ENCODE measurements at regions not wholly inside any gene's neighbourhood (a gene's known extent, or its start where the extent isn't known, plus 50 kb on each side); places are given as distances from the start of the nearest gene placed in this dataset.

- H3K27ac Mint-ChIP-seq: no peak overlapping the region
- H3K27me3 Mint-ChIP-seq (ENCODE audit: low read depth): no peaks in the 10 kb centered on the region
- no peaks in the 10 kb centered on the region for H3K9me3 Mint-ChIP-seq
- H3K4me1 Mint-ChIP-seq (ENCODE audit: low read depth): no peaks in the 10 kb centered on the region
- H3K4me3 Mint-ChIP-seq: no peak overlapping the region
- H3K36me3 Mint-ChIP-seq (ENCODE audit: low read depth): no peaks in the 10 kb centered on the region
These were observed 212.6 kb upstream of the ADGRL2 start for GRCh38 chr1:81588149-81588548.

DNA sequence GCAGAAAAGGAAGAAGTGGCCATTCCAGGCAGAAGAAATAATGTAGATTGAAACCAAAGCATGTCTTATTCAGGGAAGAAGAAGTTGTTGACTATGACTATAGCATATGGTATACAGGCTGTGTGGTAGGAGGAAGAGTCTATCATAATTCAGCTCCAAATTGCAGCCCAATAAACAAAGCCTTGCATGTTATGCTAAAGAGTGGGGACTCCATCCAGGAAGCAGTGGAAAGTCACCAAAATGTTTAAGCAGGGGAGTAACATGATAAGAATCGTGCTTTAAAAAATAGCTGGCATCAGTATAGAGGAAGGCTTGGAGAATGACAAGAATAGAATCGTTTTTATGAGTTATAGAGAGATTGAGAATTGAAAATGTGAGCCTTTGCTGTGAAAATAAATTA, 213.3 kb upstream of the ADGRL2 start:
- Mint-ChIP-seq H3K4me1 (ENCODE audit: low read depth) (no peaks in the 10 kb centered on the region), H3K27ac (no peak overlapping the region), H3K4me3 (no peak overlapping the region), H3K9me3 (no peaks in the 10 kb centered on the region), H3K27me3 (ENCODE audit: low read depth) (no peaks in the 10 kb centered on the region), H3K36me3 (ENCODE audit: low read depth) (no peaks in the 10 kb centered on the region)

- H3K36me3 Mint-ChIP-seq (ENCODE audit: low read depth): no peaks in the 10 kb centered on the region
- H3K4me1 Mint-ChIP-seq (ENCODE audit: low read depth): no peaks in the 10 kb centered on the region
- no peaks in the 10 kb centered on the region for H3K27me3 Mint-ChIP-seq (ENCODE audit: low read depth)
- H3K4me3 Mint-ChIP-seq: no peak overlapping the region
- no peaks in the 10 kb centered on the region for H3K9me3 Mint-ChIP-seq
- H3K27ac Mint-ChIP-seq: no peak overlapping the region
These were observed 215.4 kb upstream of the ADGRL2 start for GRCh38 chr1:81585371-81585770.

DNA sequence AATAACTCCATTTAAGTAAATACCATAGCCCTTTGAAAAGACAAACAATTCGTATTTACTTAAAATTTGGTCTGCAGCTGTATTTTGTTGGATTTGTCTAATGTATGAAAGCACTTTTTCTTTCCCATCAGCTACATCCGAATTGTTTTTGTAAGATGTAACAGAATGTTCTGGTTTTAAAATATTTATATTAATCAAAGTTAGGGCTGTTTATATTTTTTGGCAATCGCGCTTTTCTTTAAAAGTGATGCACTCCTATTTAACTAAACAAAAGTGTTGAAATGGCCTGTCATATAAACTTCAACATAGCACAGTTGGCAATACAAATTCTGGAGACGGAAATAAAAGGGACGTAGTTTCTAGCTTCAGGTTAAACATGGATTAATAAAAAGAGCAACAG, 216.3 kb upstream of the ADGRL2 start:
- Mint-ChIP-seq H3K4me3 (no peak overlapping the region), H3K36me3 (ENCODE audit: low read depth) (no peaks in the 10 kb centered on the region), H3K27me3 (ENCODE audit: low read depth) (no peaks in the 10 kb centered on the region), H3K9me3 (no peaks in the 10 kb centered on the region), H3K4me1 (ENCODE audit: low read depth) (no peaks in the 10 kb centered on the region), H3K27ac (no peak overlapping the region)

- no peak overlapping the region for H3K4me3 Mint-ChIP-seq
- no peaks in the 10 kb centered on the region for H3K36me3 Mint-ChIP-seq (ENCODE audit: low read depth)
- H3K9me3 Mint-ChIP-seq: no peaks in the 10 kb centered on the region
- H3K4me1 Mint-ChIP-seq (ENCODE audit: low read depth): no peaks in the 10 kb centered on the region
- no peak overlapping the region for H3K27ac Mint-ChIP-seq
- no peaks in the 10 kb centered on the region for H3K27me3 Mint-ChIP-seq (ENCODE audit: low read depth)
These were observed 216.9 kb upstream of the ADGRL2 start for GRCh38 chr1:81583878-81584277.

- no peaks in the 10 kb centered on the region for H3K36me3 Mint-ChIP-seq (ENCODE audit: low read depth)
- no peaks in the 10 kb centered on the region for H3K4me1 Mint-ChIP-seq (ENCODE audit: low read depth)
- H3K27ac Mint-ChIP-seq: no peak overlapping the region
- no peaks in the 10 kb centered on the region for H3K9me3 Mint-ChIP-seq
- no peak overlapping the region for H3K4me3 Mint-ChIP-seq
- no peaks in the 10 kb centered on the region for H3K27me3 Mint-ChIP-seq (ENCODE audit: low read depth)
These were observed 218.2 kb upstream of the ADGRL2 start for GRCh38 chr1:81582467-81582986.

DNA sequence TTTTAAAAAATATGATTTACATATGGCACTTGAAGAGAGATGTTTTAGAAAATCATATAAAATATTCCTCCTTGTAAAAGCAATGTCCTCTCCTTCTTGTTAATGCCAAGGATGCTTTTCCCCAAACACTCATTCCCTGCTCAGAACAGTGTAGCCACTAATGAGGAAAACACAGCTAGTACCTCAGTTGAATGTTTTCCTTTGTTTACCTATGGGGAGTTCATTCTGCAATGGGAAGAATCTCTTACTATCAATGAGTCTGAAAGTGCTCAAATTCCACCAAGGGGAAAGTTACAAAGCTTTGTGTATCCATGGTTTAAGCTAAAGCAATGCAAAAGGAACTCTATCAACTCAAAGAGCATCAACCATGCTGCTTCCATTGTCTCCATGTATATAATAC, 221.9 kb upstream of the ADGRL2 start:
- Mint-ChIP-seq H3K4me3 (no peak overlapping the region), H3K27ac (no peak overlapping the region), H3K4me1 (ENCODE audit: low read depth) (no peaks in the 10 kb centered on the region), H3K27me3 (ENCODE audit: low read depth) (no peaks in the 10 kb centered on the region), H3K9me3 (no peaks in the 10 kb centered on the region), H3K36me3 (ENCODE audit: low read depth) (no peaks in the 10 kb centered on the region)

- Mint-ChIP-seq H3K9me3 (no peaks in the 10 kb centered on the region), H3K27ac (no peak overlapping the region), H3K4me1 (ENCODE audit: low read depth) (no peaks in the 10 kb centered on the region), H3K36me3 (ENCODE audit: low read depth) (no peaks in the 10 kb centered on the region), H3K4me3 (no peak overlapping the region), H3K27me3 (ENCODE audit: low read depth) (no peaks in the 10 kb centered on the region)
These were observed 223.6 kb upstream of the ADGRL2 start for GRCh38 chr1:81577004-81577697.

DNA sequence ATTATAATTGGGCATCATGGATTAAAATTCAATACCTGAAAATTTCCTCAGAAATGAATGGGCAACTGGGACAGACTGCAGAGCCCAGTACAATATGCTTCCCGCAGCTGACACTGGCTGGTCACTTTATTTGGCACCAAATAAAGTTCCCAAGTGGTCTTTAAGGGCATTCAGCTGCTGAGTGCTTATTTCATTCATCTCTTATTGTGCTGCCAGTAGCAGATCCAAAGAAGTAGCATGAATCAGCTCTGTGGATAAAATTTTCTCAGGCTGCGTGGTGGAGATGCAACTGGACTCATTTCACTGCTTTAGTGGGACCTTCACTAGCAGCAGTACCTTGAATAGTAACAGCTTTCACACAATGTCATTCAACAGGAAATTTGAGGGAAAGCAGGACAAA, 226.3 kb upstream of the ADGRL2 start:
- Mint-ChIP-seq H3K9me3 (no peaks in the 10 kb centered on the region), H3K4me3 (no peak overlapping the region), H3K27ac (no peak overlapping the region), H3K27me3 (ENCODE audit: low read depth) (no peaks in the 10 kb centered on the region), H3K36me3 (ENCODE audit: low read depth) (no peaks in the 10 kb centered on the region), H3K4me1 (ENCODE audit: low read depth) (no peaks in the 10 kb centered on the region)

GRCh38 chr1:81573458-81573857, 227.3 kb upstream of the ADGRL2 start:
- no peak overlapping the region for H3K27ac Mint-ChIP-seq
- H3K4me1 Mint-ChIP-seq (ENCODE audit: low read depth): no peaks in the 10 kb centered on the region
- H3K4me3 Mint-ChIP-seq: no peak overlapping the region
- H3K9me3 Mint-ChIP-seq: no peaks in the 10 kb centered on the region
- H3K27me3 Mint-ChIP-seq (ENCODE audit: low read depth): no peaks in the 10 kb centered on the region
- H3K36me3 Mint-ChIP-seq (ENCODE audit: low read depth): no peaks in the 10 kb centered on the region

- Mint-ChIP-seq H3K27me3 (ENCODE audit: low read depth) (no peaks in the 10 kb centered on the region), H3K27ac (no peak overlapping the region), H3K4me3 (no peak overlapping the region), H3K4me1 (ENCODE audit: low read depth) (no peaks in the 10 kb centered on the region), H3K9me3 (no peaks in the 10 kb centered on the region), H3K36me3 (ENCODE audit: low read depth) (no peaks in the 10 kb centered on the region)
These were observed 228.8 kb upstream of the ADGRL2 start for GRCh38 chr1:81571946-81572345.

GRCh38 chr1:81569761-81570160, 231.0 kb upstream of the ADGRL2 start:
- H3K4me1 Mint-ChIP-seq (ENCODE audit: low read depth): no peaks in the 10 kb centered on the region
- H3K27ac Mint-ChIP-seq: no peak overlapping the region
- no peak overlapping the region for H3K4me3 Mint-ChIP-seq
- no peaks in the 10 kb centered on the region for H3K36me3 Mint-ChIP-seq (ENCODE audit: low read depth)
- H3K9me3 Mint-ChIP-seq: no peaks in the 10 kb centered on the region
- H3K27me3 Mint-ChIP-seq (ENCODE audit: low read depth): no peaks in the 10 kb centered on the region

GRCh38 chr1:81563632-81564031, 237.1 kb upstream of the ADGRL2 start:
- H3K9me3 Mint-ChIP-seq: no peaks in the 10 kb centered on the region
- H3K4me1 Mint-ChIP-seq (ENCODE audit: low read depth): no peaks in the 10 kb centered on the region
- no peaks in the 10 kb centered on the region for H3K36me3 Mint-ChIP-seq (ENCODE audit: low read depth)
- no peak overlapping the region for H3K4me3 Mint-ChIP-seq
- no peak overlapping the region for H3K27ac Mint-ChIP-seq
- no peaks in the 10 kb centered on the region for H3K27me3 Mint-ChIP-seq (ENCODE audit: low read depth)

GRCh38 chr1:81562934-81563333, 237.8 kb upstream of the ADGRL2 start:
- H3K4me1 Mint-ChIP-seq (ENCODE audit: low read depth): no peaks in the 10 kb centered on the region
- H3K9me3 Mint-ChIP-seq: no peaks in the 10 kb centered on the region
- no peaks in the 10 kb centered on the region for H3K36me3 Mint-ChIP-seq (ENCODE audit: low read depth)
- H3K4me3 Mint-ChIP-seq: no peak overlapping the region
- H3K27ac Mint-ChIP-seq: no peak overlapping the region
- H3K27me3 Mint-ChIP-seq (ENCODE audit: low read depth): no peaks in the 10 kb centered on the region

DNA sequence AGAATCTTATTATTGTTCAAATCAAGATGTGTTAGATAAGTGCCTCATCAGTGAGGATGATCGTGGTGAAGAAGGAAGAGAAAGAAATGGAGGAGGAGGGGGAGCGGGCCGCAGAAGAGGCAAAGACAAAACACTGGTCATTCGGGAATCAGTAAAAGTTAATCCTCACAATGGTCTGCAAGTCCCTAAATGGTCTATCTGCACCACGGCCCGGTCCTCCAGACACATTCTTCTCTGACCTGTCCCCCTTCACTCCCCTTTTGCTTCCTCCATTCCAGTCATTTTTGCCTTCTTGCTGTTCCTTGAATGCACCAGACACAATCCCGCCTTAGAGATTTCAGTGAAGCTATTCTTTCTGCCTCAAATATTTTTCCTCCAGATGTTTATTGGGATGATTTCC, 240.1 kb upstream of the ADGRL2 start:
- no peaks in the 10 kb centered on the region for H3K4me1 Mint-ChIP-seq (ENCODE audit: low read depth)
- no peaks in the 10 kb centered on the region for H3K27me3 Mint-ChIP-seq (ENCODE audit: low read depth)
- no peaks in the 10 kb centered on the region for H3K36me3 Mint-ChIP-seq (ENCODE audit: low read depth)
- no peak overlapping the region for H3K4me3 Mint-ChIP-seq
- H3K27ac Mint-ChIP-seq: no peak overlapping the region
- no peaks in the 10 kb centered on the region for H3K9me3 Mint-ChIP-seq

Measured in T-helper 1 cell treated with Interleukin-12 subunit alpha and Interleukin-12 subunit beta and Interleukin-4 antibody, amounts not matched to agents 30 μg/mL and 1 μg/mL, for 36 hours (primary cell).